ENCODE measurements at regions not wholly inside any gene's neighbourhood (a gene's known extent, or its start where the extent isn't known, plus 50 kb on each side); places are given as distances from the start of the nearest gene placed in this dataset.

GRCh38 chr1:70893381-70893780 is 154.2 kb downstream of the PTGER3 start:
- TF ChIP-seq POLR2A (IDR thresholded peaks at IDR 0.05) (no peak), CTCF (IDR thresholded peaks at IDR 0.05) (no peak), POLR2AphosphoS5 (IDR thresholded peaks at IDR 0.05) (no peak)
